ENCODE measurements at regions not wholly inside any gene's neighbourhood (a gene's known extent, or its start where the extent isn't known, plus 50 kb on each side); places are given as distances from the start of the nearest gene placed in this dataset.

DNA sequence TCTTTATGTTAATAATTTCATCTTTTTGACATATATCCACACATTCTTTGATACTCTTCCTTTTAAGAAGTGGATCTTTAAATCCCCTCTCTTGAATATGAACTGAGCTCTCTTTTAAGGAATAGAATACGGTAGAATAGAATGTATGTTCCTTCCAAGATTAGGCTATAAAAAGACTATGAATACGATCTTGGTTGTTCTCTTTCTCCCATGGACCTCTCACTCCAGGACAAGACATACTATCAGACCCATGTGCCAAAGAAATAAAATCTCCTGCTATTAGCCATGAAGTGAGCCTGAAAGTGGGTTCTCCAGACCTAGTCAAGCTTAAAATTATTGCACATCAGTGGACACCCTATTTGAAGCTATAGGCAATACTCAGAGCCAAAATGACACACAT is 392.2 kb upstream of the ANO3 start:
- Mint-ChIP-seq H3K4me1 (peaks cover 15% of the 10 kb centered on the region), H3K27ac (no peak overlapping the region), H3K27me3 (ENCODE audit: low read depth) (no peaks in the 10 kb centered on the region), H3K36me3 (peaks cover 14% of the 10 kb centered on the region), H3K9me3 (peaks cover 15% of the 10 kb centered on the region), H3K4me3 (no peak overlapping the region)
- DNase-seq (ENCODE audit: low spot score) (no peak), ATAC-seq (no peak)
- TF ChIP-seq ZNF671 (CRISPR knock-in tag; IDR thresholded peaks at IDR 0.05) (no peak), AFF4 (CRISPR knock-in tag; IDR thresholded peaks at IDR 0.05; ENCODE audit: borderline replicate concordance) (no peak), NFATC4 (CRISPR knock-in tag; IDR thresholded peaks at IDR 0.05) (no peak), JAZF1 (CRISPR knock-in tag; IDR thresholded peaks at IDR 0.05) (no peak), HMGXB4 (CRISPR knock-in tag; IDR thresholded peaks at IDR 0.05) (no peak), AR (CRISPR knock-in tag; IDR thresholded peaks at IDR 0.05) (no peak), PRDM15 (CRISPR knock-in tag; IDR thresholded peaks at IDR 0.05) (no peak), GTF2I (CRISPR knock-in tag; conservative IDR thresholded peaks at IDR 0.05) (no peak), SP1 (CRISPR knock-in tag; conservative IDR thresholded peaks at IDR 0.05) (no peak), SOX15 (CRISPR knock-in tag; IDR thresholded peaks at IDR 0.05) (no peak), TEAD1 (CRISPR knock-in tag; IDR thresholded peaks at IDR 0.05) (no peak), ZMAT4 (CRISPR knock-in tag; IDR thresholded peaks at IDR 0.05) (no peak), USF2 (CRISPR knock-in tag; IDR thresholded peaks at IDR 0.05) (no peak)
- TF ChIP-seq, protein P1, sequence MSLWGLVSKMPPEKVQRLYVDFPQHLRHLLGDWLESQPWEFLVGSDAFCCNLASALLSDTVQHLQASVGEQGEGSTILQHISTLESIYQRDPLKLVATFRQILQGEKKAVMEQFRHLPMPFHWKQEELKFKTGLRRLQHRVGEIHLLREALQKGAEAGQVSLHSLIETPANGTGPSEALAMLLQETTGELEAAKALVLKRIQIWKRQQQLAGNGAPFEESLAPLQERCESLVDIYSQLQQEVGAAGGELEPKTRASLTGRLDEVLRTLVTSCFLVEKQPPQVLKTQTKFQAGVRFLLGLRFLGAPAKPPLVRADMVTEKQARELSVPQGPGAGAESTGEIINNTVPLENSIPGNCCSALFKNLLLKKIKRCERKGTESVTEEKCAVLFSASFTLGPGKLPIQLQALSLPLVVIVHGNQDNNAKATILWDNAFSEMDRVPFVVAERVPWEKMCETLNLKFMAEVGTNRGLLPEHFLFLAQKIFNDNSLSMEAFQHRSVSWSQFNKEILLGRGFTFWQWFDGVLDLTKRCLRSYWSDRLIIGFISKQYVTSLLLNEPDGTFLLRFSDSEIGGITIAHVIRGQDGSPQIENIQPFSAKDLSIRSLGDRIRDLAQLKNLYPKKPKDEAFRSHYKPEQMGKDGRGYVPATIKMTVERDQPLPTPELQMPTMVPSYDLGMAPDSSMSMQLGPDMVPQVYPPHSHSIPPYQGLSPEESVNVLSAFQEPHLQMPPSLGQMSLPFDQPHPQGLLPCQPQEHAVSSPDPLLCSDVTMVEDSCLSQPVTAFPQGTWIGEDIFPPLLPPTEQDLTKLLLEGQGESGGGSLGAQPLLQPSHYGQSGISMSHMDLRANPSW (CRISPR knock-in tag; conservative IDR thresholded peaks at IDR 0.05; ENCODE audit: low read depth): no peak
- TF ChIP-seq, protein P2, sequence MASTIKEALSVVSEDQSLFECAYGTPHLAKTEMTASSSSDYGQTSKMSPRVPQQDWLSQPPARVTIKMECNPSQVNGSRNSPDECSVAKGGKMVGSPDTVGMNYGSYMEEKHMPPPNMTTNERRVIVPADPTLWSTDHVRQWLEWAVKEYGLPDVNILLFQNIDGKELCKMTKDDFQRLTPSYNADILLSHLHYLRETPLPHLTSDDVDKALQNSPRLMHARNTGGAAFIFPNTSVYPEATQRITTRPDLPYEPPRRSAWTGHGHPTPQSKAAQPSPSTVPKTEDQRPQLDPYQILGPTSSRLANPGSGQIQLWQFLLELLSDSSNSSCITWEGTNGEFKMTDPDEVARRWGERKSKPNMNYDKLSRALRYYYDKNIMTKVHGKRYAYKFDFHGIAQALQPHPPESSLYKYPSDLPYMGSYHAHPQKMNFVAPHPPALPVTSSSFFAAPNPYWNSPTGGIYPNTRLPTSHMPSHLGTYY (CRISPR knock-in tag; IDR thresholded peaks at IDR 0.05): no peak
- TF ChIP-seq, protein P3, sequence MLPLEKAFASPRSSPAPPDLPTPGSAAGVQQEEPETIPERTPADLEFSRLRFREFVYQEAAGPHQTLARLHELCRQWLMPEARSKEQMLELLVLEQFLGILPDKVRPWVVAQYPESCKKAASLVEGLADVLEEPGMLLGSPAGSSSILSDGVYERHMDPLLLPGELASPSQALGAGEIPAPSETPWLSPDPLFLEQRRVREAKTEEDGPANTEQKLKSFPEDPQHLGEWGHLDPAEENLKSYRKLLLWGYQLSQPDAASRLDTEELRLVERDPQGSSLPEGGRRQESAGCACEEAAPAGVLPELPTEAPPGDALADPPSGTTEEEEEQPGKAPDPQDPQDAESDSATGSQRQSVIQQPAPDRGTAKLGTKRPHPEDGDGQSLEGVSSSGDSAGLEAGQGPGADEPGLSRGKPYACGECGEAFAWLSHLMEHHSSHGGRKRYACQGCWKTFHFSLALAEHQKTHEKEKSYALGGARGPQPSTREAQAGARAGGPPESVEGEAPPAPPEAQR (CRISPR knock-in tag; IDR thresholded peaks at IDR 0.05): no peak
- ChIA-PET POLR2A (no interaction called here), CTCF (no interaction called here)
